SK-N-SH (cell line): ENCODE measurements at regions not wholly inside any gene's neighbourhood (a gene's known extent, or its start where the extent isn't known, plus 50 kb on each side); places are given as distances from the start of the nearest gene placed in this dataset.
"Not testable (repeated sequence)": the region's sequence is repeated elsewhere in the genome, so short reads cannot be mapped to it uniquely, and the experiment has no call there.

Experiments used
- CTCF ChIP-seq: fragments of 200-600 bp; sonication (generic); IDR thresholded peaks from 2 replicates; pipeline ENCODE4 v1.6.1; 2017; ENCODE audit warnings: antibody characterized with exemption, mild to moderate bottlenecking, moderate library complexity
- ELF1 ChIP-seq: IDR thresholded peaks from 2 replicates; pipeline ENCODE4 v1.4.0; 2012
- EP300 ChIP-seq, 2 experiments: IDR thresholded peaks; 2 replicates each; pipeline versions ENCODE4 v1.4.0 to v1.6.1; 2012; ENCODE audit warnings: borderline replicate concordance in 1 of 2, low read depth in 1 of 2, low read length in 1 of 2
- EZH2phosphoT487 ChIP-seq: fragments of 200-600 bp; sonication (generic); IDR thresholded peaks from 2 replicates; pipeline ENCODE4 v1.6.1; 2017; ENCODE audit warnings: low read depth, mixed run types, mild to moderate bottlenecking, antibody characterized with exemption, moderate library complexity, borderline replicate concordance
- MEF2A ChIP-seq: IDR thresholded peaks from 2 replicates; pipeline ENCODE4 v1.4.0; 2012; ENCODE audit warnings: low read depth, borderline replicate concordance
- NRF1 ChIP-seq: IDR thresholded peaks from 2 replicates; pipeline ENCODE4 v1.6.1; 2012; ENCODE audit warnings: low read depth, mild to moderate bottlenecking, low read length
- PBX3 ChIP-seq: IDR thresholded peaks from 2 replicates; pipeline ENCODE4; 2012
- RAD21 ChIP-seq: IDR thresholded peaks from 2 replicates; pipeline ENCODE4 v1.6.1; 2012; ENCODE audit warnings: mild to moderate bottlenecking, low read length
- RCOR1 ChIP-seq: fragments of 150-350 bp; IDR thresholded peaks from 2 replicates; pipeline ENCODE4 v1.6.1; 2017; ENCODE audit warnings: antibody characterized with exemption, low read length
- RFX5 ChIP-seq: IDR thresholded peaks from 2 replicates; pipeline ENCODE4 v1.6.1; 2012; ENCODE audit warnings: mild to moderate bottlenecking, improper control_type of control experiment, low read length
- TAF1 ChIP-seq: IDR thresholded peaks from 2 replicates; pipeline ENCODE4 v1.6.1; 2012; ENCODE audit warnings: low read depth, mild to moderate bottlenecking, low read length, moderate library complexity, borderline replicate concordance
- USF2 ChIP-seq: fragments of 150-350 bp; IDR thresholded peaks from 2 replicates; pipeline ENCODE4 v1.6.1; 2017; ENCODE audit warnings: antibody characterized with exemption, low read length, low read depth, borderline replicate concordance
- YY1 ChIP-seq: IDR thresholded peaks from 2 replicates; pipeline ENCODE4 v1.4.0; 2012; ENCODE audit warnings: low read depth, mild to moderate bottlenecking

- TF ChIP-seq YY1; RAD21; ELF1; EP300 (IDR thresholded peaks at IDR 0.05; ENCODE audit: borderline replicate concordance in 1 of 2, low read depth in 1 of 2, low read length in 1 of 2); CTCF; RCOR1; NRF1; PBX3; EZH2phosphoT487; RFX5; TAF1; USF2; MEF2A: not testable (repeated sequence)
Measured at GRCh38 chr20:48018851-48019250, 233.6 kb upstream of the SULF2 start.
